ENCODE measurements at regions not wholly inside any gene's neighbourhood (a gene's known extent, or its start where the extent isn't known, plus 50 kb on each side); places are given as distances from the start of the nearest gene placed in this dataset.

GRCh38 chr1:43073490-43074230 lies 98.4 kb downstream of the EBNA1BP2 start:
- no peaks in the 10 kb centered on the region for H3K27me3 ChIP-seq
- H3K4me1 ChIP-seq (ENCODE audit: low read depth): peaks cover 11% of the 10 kb centered on the region
- peak; percentile 83 to 86 for DNase-seq (ENCODE audit: low read depth in 1 of 2, low spot score in 1 of 2)
- no peak overlapping the region for H3K4me3 ChIP-seq
- H3K27ac ChIP-seq: no peak overlapping the region
- no peaks in the 10 kb centered on the region for H3K36me3 ChIP-seq
- TF ChIP-seq CTCF (IDR thresholded peaks at IDR 0.05; ENCODE audit: low read depth, low read length): peak; percentile 73
- H3K9me3 ChIP-seq (ENCODE audit: low read depth): no peaks in the 10 kb centered on the region

GRCh38 chr1:43072314-43072713 lies 99.8 kb downstream of the EBNA1BP2 start:
- H3K4me1 ChIP-seq (ENCODE audit: low read depth): peaks cover 11% of the 10 kb centered on the region

GRCh38 chr1:43071241-43071640 lies 100.8 kb downstream of the EBNA1BP2 start:
- DNase-seq (ENCODE audit: low read depth in 1 of 2, low spot score in 1 of 2): no peak
- no peak overlapping the region for H3K4me3 ChIP-seq
- no peaks in the 10 kb centered on the region for H3K9me3 ChIP-seq (ENCODE audit: low read depth)
- peaks cover 11% of the 10 kb centered on the region for H3K4me1 ChIP-seq (ENCODE audit: low read depth)
- no peaks in the 10 kb centered on the region for H3K36me3 ChIP-seq
- H3K27ac ChIP-seq: no peak overlapping the region
- no peak for TF ChIP-seq CTCF (IDR thresholded peaks at IDR 0.05; ENCODE audit: low read depth, low read length)
- no peaks in the 10 kb centered on the region for H3K27me3 ChIP-seq

More at GRCh38 chr1:43072314-43072713, 99.8 kb downstream of the EBNA1BP2 start:
- no peak for TF ChIP-seq CTCF (IDR thresholded peaks at IDR 0.05; ENCODE audit: low read depth, low read length)
- H3K36me3 ChIP-seq: no peaks in the 10 kb centered on the region
- DNase-seq (ENCODE audit: low read depth in 1 of 2, low spot score in 1 of 2): no peak
- no peak overlapping the region for H3K4me3 ChIP-seq
- H3K27ac ChIP-seq: no peak overlapping the region
- no peaks in the 10 kb centered on the region for H3K27me3 ChIP-seq
- H3K9me3 ChIP-seq (ENCODE audit: low read depth): no peaks in the 10 kb centered on the region

GRCh38 chr1:43069461-43070050 lies 102.5 kb downstream of the EBNA1BP2 start:
- Histone ChIP-seq H3K9me3 (ENCODE audit: low read depth) (no peaks in the 10 kb centered on the region), H3K27me3 (no peaks in the 10 kb centered on the region), H3K36me3 (no peaks in the 10 kb centered on the region), H3K4me1 (ENCODE audit: low read depth) (peaks cover 11% of the 10 kb centered on the region), H3K27ac (no peak overlapping the region), H3K4me3 (no peak overlapping the region)
- TF ChIP-seq CTCF (IDR thresholded peaks at IDR 0.05; ENCODE audit: low read depth, low read length): no peak
- DNase-seq (ENCODE audit: low read depth in 1 of 2, low spot score in 1 of 2): peak in 1 of 2 donors; percentile 43

GRCh38 chr1:43068911-43069310 lies 103.2 kb downstream of the EBNA1BP2 start:
- Histone ChIP-seq H3K36me3 (no peaks in the 10 kb centered on the region), H3K4me1 (ENCODE audit: low read depth) (peaks cover 11% of the 10 kb centered on the region), H3K27ac (no peak overlapping the region), H3K27me3 (no peaks in the 10 kb centered on the region), H3K9me3 (ENCODE audit: low read depth) (no peaks in the 10 kb centered on the region), H3K4me3 (no peak overlapping the region)
- no peak for TF ChIP-seq CTCF (IDR thresholded peaks at IDR 0.05; ENCODE audit: low read depth, low read length)
- DNase-seq (ENCODE audit: low read depth in 1 of 2, low spot score in 1 of 2): no peak

All from cardiac muscle cell (in vitro differentiated cells and primary cell).